Ovary (tissue), 7 donors: ENCODE measurements at regions not wholly inside any gene's neighbourhood (a gene's known extent, or its start where the extent isn't known, plus 50 kb on each side); places are given as distances from the start of the nearest gene placed in this dataset.

Experiments
- DNase-seq, 5 donors: peaks; one replicate each; pipeline ENCODE4 v3.0.0-alpha.2; 2019 to 2020
- H3K27ac ChIP-seq, 2 donors: fragments of 200-600 bp; one replicate each; pipeline versions ENCODE4 v1.5.1 to v1.8.0; 2019 to 2022
- H3K27me3 ChIP-seq: fragments of 200-600 bp; one replicate; pipeline ENCODE4 v1.8.0; 2022
- H3K36me3 ChIP-seq: fragments of 200-600 bp; sonication (generic); one replicate; pipeline ENCODE4 v1.5.1; 2019
- H3K4me1 ChIP-seq: one replicate; pipeline ENCODE4 v1.8.1; 2013; ENCODE audit warnings: mild to moderate bottlenecking, moderate library complexity; ENCODE audit not compliant: insufficient read depth
- H3K4me3 ChIP-seq: fragments of 200-600 bp; sonication (generic); one replicate; pipeline ENCODE4 v1.5.1; 2017
- H3K9me3 ChIP-seq, 2 donors: fragments of 200-600 bp in 1 of 2; sonication (generic) in 1 of 2; one replicate each; pipeline versions ENCODE4 v1.5.1 to v1.8.1; 2013 to 2019; ENCODE audit warnings: mild to moderate bottlenecking in 1 of 2, moderate library complexity in 1 of 2
- CTCF ChIP-seq, 3 donors: fragments of 450-650 bp in 2 of 3; fragments of 200-600 bp in 1 of 3; IDR thresholded peaks; one replicate each; pipeline versions ENCODE4 v1.5.1 to v1.8.0; 2016 to 2022; ENCODE audit warnings: antibody characterized with exemption in 3 of 3, mild to moderate bottlenecking in 1 of 3
- EP300 ChIP-seq: sonication (generic); formaldehyde crosslinking; IDR thresholded peaks from one replicate; pipeline ENCODE4 v1.6.1; 2017; ENCODE audit warnings: antibody characterized with exemption
- POLR2A ChIP-seq: fragments of 450-650 bp; IDR thresholded peaks from one replicate; pipeline ENCODE4 v1.6.1; 2017; ENCODE audit warnings: antibody characterized with exemption, mild to moderate bottlenecking, moderate library complexity
- WGBS, 3 donors: extraction: QIAGEN DNeasy Blood & Tissue Kit in 1 of 3; methylation state at CpG; one replicate each; pipeline versions ENCODE4 v1.1.5 to v1.1.7; 2013 to 2017; 5-methylcytosine and 5-hydroxymethylcytosine counted together
- intact Hi-C, 4 donors: fragments of 100-400 bp; cut with DNase I; formaldehyde crosslinking; loops; one replicate each; pipeline versions ENCODE4 v1.11.0 to v1.15.1; 2022 to 2023
- donor health status: DM: no; HTN: no; CAD: no; lungs with moderate emphysema.
- donor health status: DM: no; HTN: no; CAD: no.
- donor health status: Bipolar disorder and iron deficiency.
- donor health status: DM: no; HTN: no; CAD: no.
- donor health status: DM: yes; HTN: yes; CAD: no.

GRCh38 chr2:12305931-12306330, 410.8 kb upstream of the TRIB2 start:
- no peaks in the 10 kb centered on the region for H3K4me1 ChIP-seq
- intact Hi-C loops: no loop called here
- 48 to 68% (median 68%) methylated on average over 2 of the region's 2 CpGs for WGBS, 3 donors
- H3K27ac ChIP-seq: no peak overlapping the region
- no peaks in the 10 kb centered on the region for H3K9me3 ChIP-seq
- TF ChIP-seq POLR2A (no peak), CTCF (IDR thresholded peaks at IDR 0.05) (no peak), EP300 (no peak)
- DNase-seq: no peak
- no peaks in the 10 kb centered on the region for H3K36me3 ChIP-seq
- H3K4me3 ChIP-seq: no peak overlapping the region
- no peaks in the 10 kb centered on the region for H3K27me3 ChIP-seq

DNA sequence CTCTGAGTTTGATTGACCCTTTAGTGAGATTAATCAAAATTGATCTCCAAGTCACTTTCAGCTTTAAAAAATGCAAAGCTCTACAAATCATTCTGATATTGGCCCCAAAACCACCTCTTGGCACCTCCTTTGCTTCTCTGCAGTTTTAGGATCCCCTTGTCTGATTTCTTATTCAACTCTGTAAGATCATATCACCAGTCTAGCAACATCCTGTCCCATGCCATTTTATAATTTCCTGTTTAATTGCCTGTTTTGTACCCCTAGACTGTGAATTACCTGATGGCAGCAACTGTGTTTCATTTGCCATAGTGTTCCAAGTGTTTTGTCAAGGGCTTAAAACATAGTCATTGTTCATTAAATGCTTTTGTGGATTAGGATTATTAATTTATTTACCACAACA, 406.3 kb upstream of the TRIB2 start:
- no peak overlapping the region for H3K27ac ChIP-seq
- H3K27me3 ChIP-seq: no peaks in the 10 kb centered on the region
- no peaks in the 10 kb centered on the region for H3K36me3 ChIP-seq
- H3K4me3 ChIP-seq: no peak overlapping the region
- intact Hi-C loops: no loop called here
- H3K4me1 ChIP-seq: peaks cover 3% of the 10 kb centered on the region
- TF ChIP-seq POLR2A: no peak
- no peak for TF ChIP-seq CTCF (IDR thresholded peaks at IDR 0.05)
- no peak for TF ChIP-seq EP300
- DNase-seq: no peak
- H3K9me3 ChIP-seq: no peaks in the 10 kb centered on the region

GRCh38 chr2:12313445-12314126, 403.1 kb upstream of the TRIB2 start:
- TF ChIP-seq CTCF (IDR thresholded peaks at IDR 0.05): no peak
- no peak for TF ChIP-seq EP300
- no peak for TF ChIP-seq POLR2A
- Histone ChIP-seq H3K9me3 (no peaks in the 10 kb centered on the region), H3K36me3 (no peaks in the 10 kb centered on the region), H3K4me1 (peaks cover 11% of the 10 kb centered on the region), H3K27me3 (no peaks in the 10 kb centered on the region), H3K4me3 (no peak overlapping the region), H3K27ac (no peak overlapping the region)
- no peak for DNase-seq
- intact Hi-C loops: no loop called here
- 61 to 73% (median 64%) methylated on average over 6 of the region's 6 CpGs for WGBS, 3 donors

GRCh38 chr2:12314127-12314760, 402.5 kb upstream of the TRIB2 start:
- H3K36me3 ChIP-seq: no peaks in the 10 kb centered on the region
- peaks cover 12% of the 10 kb centered on the region for H3K4me1 ChIP-seq
- no peak overlapping the region for H3K27ac ChIP-seq
- 88 to 91% (median 89%) methylated on average over 8 of the region's 8 CpGs for WGBS, 3 donors
- no peaks in the 10 kb centered on the region for H3K9me3 ChIP-seq
- no peak overlapping the region for H3K4me3 ChIP-seq
- no peak for DNase-seq
- intact Hi-C loops: no loop called here
- no peak for TF ChIP-seq POLR2A
- TF ChIP-seq EP300: no peak
- no peak for TF ChIP-seq CTCF (IDR thresholded peaks at IDR 0.05)
- H3K27me3 ChIP-seq: no peaks in the 10 kb centered on the region
